Suprapubic skin (tissue), 4 donors: ENCODE measurements at regions not wholly inside any gene's neighbourhood (a gene's known extent, or its start where the extent isn't known, plus 50 kb on each side); places are given as distances from the start of the nearest gene placed in this dataset.

Experiments
- CTCF ChIP-seq, 2 donors: fragments of 200-600 bp in 1 of 2; fragments of 450-650 bp in 1 of 2; sonication (generic) in 1 of 2; IDR thresholded peaks; one replicate each; pipeline ENCODE4 v1.5.1; 2016 to 2019; ENCODE audit warnings: antibody characterized with exemption in 2 of 2, mild to moderate bottlenecking in 1 of 2, moderate library complexity in 1 of 2
- EP300 ChIP-seq: sonication (generic); formaldehyde crosslinking; IDR thresholded peaks from one replicate; pipeline ENCODE4 v1.6.1; 2017; ENCODE audit warnings: antibody characterized with exemption
- POLR2A ChIP-seq, 2 donors: fragments of 450-650 bp; IDR thresholded peaks; one replicate each; pipeline ENCODE4 v1.6.1; 2017; ENCODE audit warnings: antibody characterized with exemption in 2 of 2, mild to moderate bottlenecking in 2 of 2, moderate library complexity in 2 of 2
- POLR2AphosphoS5 ChIP-seq, 3 donors: sonication (generic); formaldehyde crosslinking; IDR thresholded peaks; one replicate each; pipeline ENCODE4 v1.6.1; 2017; ENCODE audit warnings: antibody characterized with exemption in 3 of 3

- TF ChIP-seq CTCF (IDR thresholded peaks at IDR 0.05) (no peak), POLR2A (IDR thresholded peaks at IDR 0.05) (no peak), EP300 (no peak), POLR2AphosphoS5 (IDR thresholded peaks at IDR 0.05) (no peak)
These were observed 380.7 kb downstream of the INSC start for GRCh38 chr11:15495462-15495861.
